Activated naive CD8-positive, alpha-beta T cell treated with anti-CD3 and anti-CD28 coated beads, Interleukin-2, amount 10 ng/mL, durations not matched to agents 7 days and 5 days (primary cell): ENCODE measurements at regions not wholly inside any gene's neighbourhood (a gene's known extent, or its start where the extent isn't known, plus 50 kb on each side); places are given as distances from the start of the nearest gene placed in this dataset.
A peak's percentile ranks its signal among the peaks of the same experiment; 100 is the strongest.

Experiments used
- ATAC-seq: fragments of 150-1000 bp; cut with Tn5 transposase; one replicate; pipeline ENCODE4 v1.10.0; 2021; ENCODE audit warnings: low read depth, moderate library complexity
- POLR2A ChIA-PET: fragments of 350-600 bp; sonication (Branson Sonifier 250); formaldehyde crosslinking; loops from one replicate; lab custom pipeline; 2021; ENCODE audit warnings: antibody characterized with exemption; lab: Charles Lee
- DNase-seq: peaks from one replicate; pipeline ENCODE4 v3.0.0; 2021
- H3K27ac Mint-ChIP-seq: one replicate; pipeline ENCODE4 v1.8.0; 2022; ENCODE audit warnings: mild to moderate bottlenecking, mixed read lengths
- H3K27me3 Mint-ChIP-seq: one replicate; pipeline ENCODE4 v1.8.0; 2022; ENCODE audit warnings: mild to moderate bottlenecking, moderate library complexity, mixed read lengths
- H3K36me3 Mint-ChIP-seq: one replicate; pipeline ENCODE4 v1.8.0; 2021; ENCODE audit warnings: mild to moderate bottlenecking, mixed read lengths
- H3K4me1 Mint-ChIP-seq: one replicate; pipeline ENCODE4 v1.8.0; 2021; ENCODE audit warnings: mixed read lengths
- H3K4me3 Mint-ChIP-seq: one replicate; pipeline ENCODE4 v1.8.0; 2022; ENCODE audit warnings: mild to moderate bottlenecking, moderate library complexity, mixed read lengths
- H3K9me3 Mint-ChIP-seq: one replicate; pipeline ENCODE4 v1.8.0; 2021; ENCODE audit warnings: mixed read lengths

GRCh38 chr5:107268241-107268640 is 402.5 kb downstream of the EFNA5 start:
- no peak overlapping the region for H3K4me3 Mint-ChIP-seq
- no peaks in the 10 kb centered on the region for H3K27me3 Mint-ChIP-seq
- H3K27ac Mint-ChIP-seq, result no peak overlapping the region
- no peaks in the 10 kb centered on the region for H3K36me3 Mint-ChIP-seq
- no peaks in the 10 kb centered on the region for H3K9me3 Mint-ChIP-seq
- DNase-seq (no peak), ATAC-seq (no peak)
- H3K4me1 Mint-ChIP-seq, result no peaks in the 10 kb centered on the region
- POLR2A ChIA-PET, result no interaction called here

- no peaks in the 10 kb centered on the region for H3K27me3 Mint-ChIP-seq
- H3K4me1 Mint-ChIP-seq, result no peaks in the 10 kb centered on the region
- no peak overlapping the region for H3K27ac Mint-ChIP-seq
- no peak for ATAC-seq
- POLR2A ChIA-PET, result no interaction called here
- no peaks in the 10 kb centered on the region for H3K9me3 Mint-ChIP-seq
- no peaks in the 10 kb centered on the region for H3K36me3 Mint-ChIP-seq
- no peak overlapping the region for H3K4me3 Mint-ChIP-seq
- DNase-seq, result no peak
Observed at GRCh38 chr5:107266100-107266499, 404.6 kb downstream of the EFNA5 start.

GRCh38 chr5:107265193-107265592 is 405.5 kb downstream of the EFNA5 start:
- ATAC-seq (no peak), DNase-seq (no peak)
- no peak overlapping the region for H3K4me3 Mint-ChIP-seq
- no peaks in the 10 kb centered on the region for H3K9me3 Mint-ChIP-seq
- POLR2A ChIA-PET, result no interaction called here
- no peaks in the 10 kb centered on the region for H3K36me3 Mint-ChIP-seq
- H3K4me1 Mint-ChIP-seq, result no peaks in the 10 kb centered on the region
- no peaks in the 10 kb centered on the region for H3K27me3 Mint-ChIP-seq
- no peak overlapping the region for H3K27ac Mint-ChIP-seq

GRCh38 chr5:107263387-107264018 is 407.2 kb downstream of the EFNA5 start:
- POLR2A ChIA-PET, result no interaction called here
- DNase-seq (no peak), ATAC-seq (no peak)
- Mint-ChIP-seq H3K36me3 (no peaks in the 10 kb centered on the region), H3K9me3 (no peaks in the 10 kb centered on the region), H3K27ac (no peak overlapping the region), H3K27me3 (no peaks in the 10 kb centered on the region), H3K4me1 (no peaks in the 10 kb centered on the region), H3K4me3 (no peak overlapping the region)

- POLR2A ChIA-PET, result no interaction called here
Observed at GRCh38 chr5:107257885-107258520, 412.7 kb downstream of the EFNA5 start.

GRCh38 chr5:107254902-107255234 is 415.9 kb downstream of the EFNA5 start:
- POLR2A ChIA-PET, result no interaction called here
- ATAC-seq (no peak), DNase-seq (no peak)
- peaks cover 2% of the 10 kb centered on the region for H3K9me3 Mint-ChIP-seq
- H3K27ac Mint-ChIP-seq, result no peak overlapping the region
- H3K36me3 Mint-ChIP-seq, result no peaks in the 10 kb centered on the region
- H3K4me3 Mint-ChIP-seq, result no peak overlapping the region
- H3K27me3 Mint-ChIP-seq, result no peaks in the 10 kb centered on the region
- H3K4me1 Mint-ChIP-seq, result no peaks in the 10 kb centered on the region

More at GRCh38 chr5:107257885-107258520, 412.7 kb downstream of the EFNA5 start:
- Mint-ChIP-seq H3K27ac (no peak overlapping the region), H3K36me3 (no peaks in the 10 kb centered on the region), H3K9me3 (peaks cover 2% of the 10 kb centered on the region), H3K4me1 (no peaks in the 10 kb centered on the region), H3K4me3 (no peak overlapping the region), H3K27me3 (no peaks in the 10 kb centered on the region)
- no peak for ATAC-seq
- DNase-seq, result no peak

- Mint-ChIP-seq H3K4me1 (no peaks in the 10 kb centered on the region), H3K27ac (no peak overlapping the region), H3K27me3 (no peaks in the 10 kb centered on the region), H3K4me3 (no peak overlapping the region), H3K9me3 (peaks cover 2% of the 10 kb centered on the region), H3K36me3 (no peaks in the 10 kb centered on the region)
- POLR2A ChIA-PET, result no interaction called here
- DNase-seq (no peak), ATAC-seq (no peak)
Observed at GRCh38 chr5:107254214-107254901, 416.4 kb downstream of the EFNA5 start.

GRCh38 chr5:107253246-107253645 is 417.5 kb downstream of the EFNA5 start:
- POLR2A ChIA-PET, result no interaction called here
- no peak for DNase-seq
- H3K9me3 Mint-ChIP-seq, result peaks cover 2% of the 10 kb centered on the region
- H3K36me3 Mint-ChIP-seq, result no peaks in the 10 kb centered on the region
- no peak for ATAC-seq
- H3K4me1 Mint-ChIP-seq, result no peaks in the 10 kb centered on the region
- no peak overlapping the region for H3K27ac Mint-ChIP-seq
- H3K27me3 Mint-ChIP-seq, result peaks cover 2% of the 10 kb centered on the region
- no peak overlapping the region for H3K4me3 Mint-ChIP-seq

GRCh38 chr5:107251151-107251550 is 419.6 kb downstream of the EFNA5 start:
- Mint-ChIP-seq H3K27ac (no peak overlapping the region), H3K4me1 (no peaks in the 10 kb centered on the region), H3K27me3 (peaks cover 2% of the 10 kb centered on the region), H3K9me3 (no peaks in the 10 kb centered on the region), H3K4me3 (no peak overlapping the region), H3K36me3 (no peaks in the 10 kb centered on the region)
- POLR2A ChIA-PET, result no interaction called here
- ATAC-seq (no peak), DNase-seq (no peak)

GRCh38 chr5:107248066-107248695 is 422.6 kb downstream of the EFNA5 start:
- Mint-ChIP-seq H3K27me3 (peaks cover 2% of the 10 kb centered on the region), H3K27ac (no peak overlapping the region), H3K36me3 (no peaks in the 10 kb centered on the region), H3K4me1 (no peaks in the 10 kb centered on the region), H3K9me3 (no peaks in the 10 kb centered on the region), H3K4me3 (no peak overlapping the region)
- ATAC-seq (no peak), DNase-seq (peak; percentile 27)
- POLR2A ChIA-PET, result no interaction called here

GRCh38 chr5:107247427-107247826 is 423.3 kb downstream of the EFNA5 start:
- no peak for ATAC-seq
- H3K36me3 Mint-ChIP-seq, result no peaks in the 10 kb centered on the region
- H3K9me3 Mint-ChIP-seq, result no peaks in the 10 kb centered on the region
- peaks cover 2% of the 10 kb centered on the region for H3K27me3 Mint-ChIP-seq
- no peak overlapping the region for H3K27ac Mint-ChIP-seq
- DNase-seq, result no peak
- H3K4me1 Mint-ChIP-seq, result no peaks in the 10 kb centered on the region
- no peak overlapping the region for H3K4me3 Mint-ChIP-seq
- POLR2A ChIA-PET, result no interaction called here

GRCh38 chr5:107243220-107243579 is 427.5 kb downstream of the EFNA5 start:
- ATAC-seq, result no peak
- Mint-ChIP-seq H3K9me3 (peaks cover 3% of the 10 kb centered on the region), H3K4me1 (no peaks in the 10 kb centered on the region), H3K4me3 (no peak overlapping the region), H3K27me3 (peaks cover under 1% of the 10 kb centered on the region), H3K36me3 (no peaks in the 10 kb centered on the region), H3K27ac (no peak overlapping the region)
- no peak for DNase-seq
- POLR2A ChIA-PET, result no interaction called here

- Mint-ChIP-seq H3K4me1 (no peaks in the 10 kb centered on the region), H3K27me3 (no peaks in the 10 kb centered on the region), H3K36me3 (no peaks in the 10 kb centered on the region), H3K4me3 (no peak overlapping the region), H3K27ac (no peak overlapping the region), H3K9me3 (peaks cover 3% of the 10 kb centered on the region)
- ATAC-seq (no peak), DNase-seq (no peak)
- POLR2A ChIA-PET, result no interaction called here
Observed at GRCh38 chr5:107242411-107243219, 428.1 kb downstream of the EFNA5 start.
